CD8-positive, alpha-beta memory T cell (primary cell): ENCODE measurements at regions not wholly inside any gene's neighbourhood (a gene's known extent, or its start where the extent isn't known, plus 50 kb on each side); places are given as distances from the start of the nearest gene placed in this dataset.

Experiments used
- CTCF ChIA-PET: fragments of 350-600 bp; sonication (Branson Sonifier 250); formaldehyde crosslinking; loops from one replicate; lab custom pipeline; 2021; ENCODE audit warnings: antibody characterized with exemption; lab: Charles Lee
- POLR2A ChIA-PET: fragments of 350-600 bp; sonication (Branson Sonifier 250); formaldehyde crosslinking; loops from one replicate; lab custom pipeline; 2021; ENCODE audit warnings: antibody characterized with exemption; lab: Charles Lee
- DNase-seq, 5 donors: peaks; one replicate each; pipeline versions ENCODE4 v3.0.0 to v3.0.0-alpha.2; 2020 to 2022; ENCODE audit warnings: mixed read lengths in 1 of 5
- H3K27ac ChIP-seq: one replicate; pipeline ENCODE4 v1.7.0; 2013; ENCODE audit warnings: low read depth, mild to moderate bottlenecking, low read length, moderate library complexity
- H3K27me3 ChIP-seq: 2 replicates; pipeline ENCODE4 v1.7.0; 2013; ENCODE audit warnings: low read length, mild to moderate bottlenecking; ENCODE audit not compliant: insufficient read depth, poor library complexity, severe bottlenecking
- H3K36me3 ChIP-seq: 2 replicates; pipeline ENCODE4 v1.7.0; 2013; ENCODE audit warnings: mild to moderate bottlenecking, low read length, moderate library complexity; ENCODE audit not compliant: insufficient read depth
- H3K4me1 ChIP-seq: 2 replicates; pipeline ENCODE4 v1.7.0; 2013; ENCODE audit warnings: mild to moderate bottlenecking, low read length, moderate library complexity; ENCODE audit not compliant: insufficient read depth
- H3K4me3 ChIP-seq: 2 replicates; pipeline ENCODE4 v1.7.0; 2013; ENCODE audit warnings: mild to moderate bottlenecking, low read length
- H3K9me3 ChIP-seq: 2 replicates; pipeline ENCODE4 v1.7.0; 2013; ENCODE audit warnings: mild to moderate bottlenecking, low read length
- H3K27ac Mint-ChIP-seq, 8 donors: one replicate each; pipeline ENCODE4 v1.8.0; 2020 to 2021; ENCODE audit warnings: mixed read lengths in 8 of 8, mild to moderate bottlenecking in 6 of 8, inconsistent platforms in 3 of 8, moderate library complexity in 3 of 8
- H3K27me3 Mint-ChIP-seq, 2 donors: one replicate each; pipeline ENCODE4 v1.8.0; 2020 to 2021; ENCODE audit warnings: mixed read lengths in 2 of 2, mild to moderate bottlenecking in 1 of 2, moderate library complexity in 1 of 2
- H3K36me3 Mint-ChIP-seq, 3 donors: one replicate each; pipeline ENCODE4 v1.8.0; 2020 to 2021; ENCODE audit warnings: mixed read lengths in 3 of 3, inconsistent platforms in 1 of 3, mild to moderate bottlenecking in 1 of 3
- H3K4me1 Mint-ChIP-seq, 3 donors: one replicate each; pipeline ENCODE4 v1.8.0; 2020 to 2021; ENCODE audit warnings: mixed read lengths in 3 of 3, inconsistent platforms in 1 of 3, mild to moderate bottlenecking in 1 of 3
- H3K4me3 Mint-ChIP-seq, 7 donors: one replicate each; pipeline ENCODE4 v1.8.0; 2020 to 2021; ENCODE audit warnings: mixed read lengths in 7 of 7, mild to moderate bottlenecking in 6 of 7, moderate library complexity in 4 of 7, inconsistent platforms in 2 of 7
- H3K9me3 Mint-ChIP-seq, 5 donors: one replicate each; pipeline ENCODE4 v1.8.0; 2020 to 2022; ENCODE audit warnings: mixed read lengths in 5 of 5, mild to moderate bottlenecking in 3 of 5, moderate library complexity in 2 of 5, inconsistent platforms in 1 of 5

GRCh38 chr5:93346301-93346700 lies 234.7 kb downstream of the NR2F1-AS1 start:
- Histone ChIP-seq H3K36me3 (no peaks in the 10 kb centered on the region), H3K27ac (no peak overlapping the region), H3K4me1 (no peaks in the 10 kb centered on the region), H3K27me3 (no peaks in the 10 kb centered on the region), H3K9me3 (no peaks in the 10 kb centered on the region), H3K4me3 (no peak overlapping the region)
- no peaks in the 10 kb centered on the region for H3K4me1 Mint-ChIP-seq
- ChIA-PET CTCF (no interaction called here), POLR2A (no interaction called here)
- no peak overlapping the region for H3K4me3 Mint-ChIP-seq
- peaks cover 2 to 8% (median 3%) of the 10 kb centered on the region in 5 donors for H3K9me3 Mint-ChIP-seq
- H3K36me3 Mint-ChIP-seq = no peaks in the 10 kb centered on the region
- no peaks in the 10 kb centered on the region for H3K27me3 Mint-ChIP-seq
- no peak overlapping the region for H3K27ac Mint-ChIP-seq
- DNase-seq = no peak

GRCh38 chr5:93343570-93343969 lies 237.4 kb downstream of the NR2F1-AS1 start:
- H3K27me3 Mint-ChIP-seq = no peaks in the 10 kb centered on the region
- no peak overlapping the region for H3K4me3 ChIP-seq
- DNase-seq = no peak
- no peak overlapping the region for H3K4me3 Mint-ChIP-seq
- POLR2A ChIA-PET = no interaction called here
- no peaks in the 10 kb centered on the region for H3K36me3 Mint-ChIP-seq
- CTCF ChIA-PET = no interaction called here
- no peaks in the 10 kb centered on the region for H3K4me1 Mint-ChIP-seq
- peaks cover 0 to 5% (median 4%) of the 10 kb centered on the region in 5 donors for H3K9me3 Mint-ChIP-seq
- H3K27ac Mint-ChIP-seq = no peak overlapping the region
- H3K4me1 ChIP-seq = no peaks in the 10 kb centered on the region
- no peaks in the 10 kb centered on the region for H3K36me3 ChIP-seq
- H3K27ac ChIP-seq = no peak overlapping the region
- no peaks in the 10 kb centered on the region for H3K27me3 ChIP-seq
- no peaks in the 10 kb centered on the region for H3K9me3 ChIP-seq

GRCh38 chr5:93342563-93343061 lies 238.4 kb downstream of the NR2F1-AS1 start:
- Mint-ChIP-seq H3K9me3 (peaks cover 0 to 5% (median 3%) of the 10 kb centered on the region in 5 donors), H3K4me3 (no peak overlapping the region), H3K36me3 (no peaks in the 10 kb centered on the region), H3K4me1 (no peaks in the 10 kb centered on the region), H3K27me3 (no peaks in the 10 kb centered on the region), H3K27ac (no peak overlapping the region)
- H3K4me3 ChIP-seq = no peak overlapping the region
- H3K36me3 ChIP-seq = no peaks in the 10 kb centered on the region
- CTCF ChIA-PET = no interaction called here
- H3K27me3 ChIP-seq = no peaks in the 10 kb centered on the region
- POLR2A ChIA-PET = no interaction called here
- H3K4me1 ChIP-seq = no peaks in the 10 kb centered on the region
- H3K9me3 ChIP-seq = no peaks in the 10 kb centered on the region
- H3K27ac ChIP-seq = no peak overlapping the region
- DNase-seq = no peak

GRCh38 chr5:93340881-93341280 lies 240.1 kb downstream of the NR2F1-AS1 start:
- H3K36me3 ChIP-seq = no peaks in the 10 kb centered on the region
- H3K4me1 ChIP-seq = no peaks in the 10 kb centered on the region
- H3K4me1 Mint-ChIP-seq = no peaks in the 10 kb centered on the region
- H3K9me3 Mint-ChIP-seq = peaks cover 0 to 8% (median 5%) of the 10 kb centered on the region in 5 donors
- no peak overlapping the region for H3K4me3 ChIP-seq
- no peaks in the 10 kb centered on the region for H3K9me3 ChIP-seq
- no peaks in the 10 kb centered on the region for H3K27me3 ChIP-seq
- H3K27me3 Mint-ChIP-seq = no peaks in the 10 kb centered on the region
- H3K27ac ChIP-seq = no peak overlapping the region
- ChIA-PET POLR2A (no interaction called here), CTCF (no interaction called here)
- no peak overlapping the region for H3K27ac Mint-ChIP-seq
- no peak overlapping the region for H3K4me3 Mint-ChIP-seq
- DNase-seq = no peak
- no peaks in the 10 kb centered on the region for H3K36me3 Mint-ChIP-seq

- Histone ChIP-seq H3K27ac (no peak overlapping the region), H3K9me3 (no peaks in the 10 kb centered on the region), H3K4me1 (no peaks in the 10 kb centered on the region), H3K36me3 (no peaks in the 10 kb centered on the region), H3K27me3 (no peaks in the 10 kb centered on the region), H3K4me3 (no peak overlapping the region)
- no peaks in the 10 kb centered on the region for H3K27me3 Mint-ChIP-seq
- no peak overlapping the region for H3K4me3 Mint-ChIP-seq
- ChIA-PET CTCF (no interaction called here), POLR2A (no interaction called here)
- DNase-seq = no peak
- H3K9me3 Mint-ChIP-seq = peaks cover 0 to 8% (median 3%) of the 10 kb centered on the region in 5 donors
- H3K4me1 Mint-ChIP-seq = no peaks in the 10 kb centered on the region
- no peaks in the 10 kb centered on the region for H3K36me3 Mint-ChIP-seq
- H3K27ac Mint-ChIP-seq = no peak overlapping the region
Observed at GRCh38 chr5:93337138-93337537, 243.9 kb downstream of the NR2F1-AS1 start.

GRCh38 chr5:93336330-93337110 lies 244.5 kb downstream of the NR2F1-AS1 start:
- Mint-ChIP-seq H3K4me3 (no peak overlapping the region), H3K36me3 (no peaks in the 10 kb centered on the region), H3K27ac (no peak overlapping the region), H3K4me1 (no peaks in the 10 kb centered on the region), H3K9me3 (peaks cover 0 to 8% (median 3%) of the 10 kb centered on the region in 5 donors), H3K27me3 (no peaks in the 10 kb centered on the region)
- Histone ChIP-seq H3K9me3 (no peaks in the 10 kb centered on the region), H3K27me3 (no peaks in the 10 kb centered on the region), H3K27ac (no peak overlapping the region), H3K4me1 (no peaks in the 10 kb centered on the region), H3K4me3 (no peak overlapping the region), H3K36me3 (no peaks in the 10 kb centered on the region)
- POLR2A ChIA-PET = no interaction called here
- CTCF ChIA-PET = no interaction called here
- no peak for DNase-seq

GRCh38 chr5:93331863-93332262 lies 249.2 kb downstream of the NR2F1-AS1 start:
- H3K4me1 Mint-ChIP-seq = no peaks in the 10 kb centered on the region
- POLR2A ChIA-PET = no interaction called here
- peaks cover 0 to 2% (median 0%) of the 10 kb centered on the region in 5 donors for H3K9me3 Mint-ChIP-seq
- Histone ChIP-seq H3K27me3 (no peaks in the 10 kb centered on the region), H3K9me3 (no peaks in the 10 kb centered on the region), H3K4me3 (no peak overlapping the region), H3K4me1 (no peaks in the 10 kb centered on the region), H3K36me3 (no peaks in the 10 kb centered on the region), H3K27ac (no peak overlapping the region)
- H3K36me3 Mint-ChIP-seq = no peaks in the 10 kb centered on the region
- H3K27ac Mint-ChIP-seq = no peak overlapping the region
- CTCF ChIA-PET = no interaction called here
- DNase-seq = no peak
- H3K27me3 Mint-ChIP-seq = no peaks in the 10 kb centered on the region
- H3K4me3 Mint-ChIP-seq = no peak overlapping the region

GRCh38 chr5:93331241-93331640 lies 249.8 kb downstream of the NR2F1-AS1 start:
- H3K4me1 Mint-ChIP-seq = no peaks in the 10 kb centered on the region
- no peak overlapping the region for H3K27ac Mint-ChIP-seq
- H3K4me1 ChIP-seq = no peaks in the 10 kb centered on the region
- no peaks in the 10 kb centered on the region for H3K27me3 ChIP-seq
- no peak overlapping the region for H3K27ac ChIP-seq
- no peak for DNase-seq
- H3K9me3 ChIP-seq = no peaks in the 10 kb centered on the region
- no peak overlapping the region for H3K4me3 Mint-ChIP-seq
- no peaks in the 10 kb centered on the region for H3K36me3 ChIP-seq
- H3K27me3 Mint-ChIP-seq = no peaks in the 10 kb centered on the region
- H3K4me3 ChIP-seq = no peak overlapping the region
- no peaks in the 10 kb centered on the region for H3K9me3 Mint-ChIP-seq
- ChIA-PET POLR2A (no interaction called here), CTCF (interaction anchor here (1.1 kb wide), 1 partner anchor 16 kb away, joined by 3 read pairs; no protein-coding TSS in a partner anchor)
- H3K36me3 Mint-ChIP-seq = no peaks in the 10 kb centered on the region
